ENCODE measurements at regions not wholly inside any gene's neighbourhood (a gene's known extent, or its start where the extent isn't known, plus 50 kb on each side); places are given as distances from the start of the nearest gene placed in this dataset.

DNA sequence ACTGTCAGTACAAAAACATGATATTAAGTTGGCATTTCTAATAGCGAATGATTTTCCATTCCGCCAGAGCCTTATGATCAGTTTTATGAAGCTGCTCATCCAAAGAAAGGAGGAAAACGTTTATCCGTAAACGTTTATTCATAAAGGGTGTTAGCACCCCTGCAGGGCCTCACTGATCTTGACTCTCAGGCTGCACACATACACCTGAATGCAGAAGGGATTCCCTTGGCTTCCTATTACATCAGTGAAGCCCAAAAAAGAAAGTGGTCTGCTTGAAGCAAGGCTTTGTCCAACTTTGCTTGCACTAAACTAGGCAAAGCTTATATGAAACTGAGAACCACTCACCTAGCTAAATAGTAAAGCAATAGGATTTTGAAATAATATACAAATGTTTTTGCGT lies 659.5 kb upstream of the CADM2 start:
- TF ChIP-seq POLR2A (IDR thresholded peaks at IDR 0.05; ENCODE audit: low read depth, low read length) (no peak), TAF1 (IDR thresholded peaks at IDR 0.05; ENCODE audit: borderline replicate concordance, low read depth, low read length) (no peak)

Data from GM12892 (cell line).